ENCODE measurements at regions not wholly inside any gene's neighbourhood (a gene's known extent, or its start where the extent isn't known, plus 50 kb on each side); places are given as distances from the start of the nearest gene placed in this dataset.
"Not testable (repeated sequence)": the region's sequence is repeated elsewhere in the genome, so short reads cannot be mapped to it uniquely, and the experiment has no call there.

DNA sequence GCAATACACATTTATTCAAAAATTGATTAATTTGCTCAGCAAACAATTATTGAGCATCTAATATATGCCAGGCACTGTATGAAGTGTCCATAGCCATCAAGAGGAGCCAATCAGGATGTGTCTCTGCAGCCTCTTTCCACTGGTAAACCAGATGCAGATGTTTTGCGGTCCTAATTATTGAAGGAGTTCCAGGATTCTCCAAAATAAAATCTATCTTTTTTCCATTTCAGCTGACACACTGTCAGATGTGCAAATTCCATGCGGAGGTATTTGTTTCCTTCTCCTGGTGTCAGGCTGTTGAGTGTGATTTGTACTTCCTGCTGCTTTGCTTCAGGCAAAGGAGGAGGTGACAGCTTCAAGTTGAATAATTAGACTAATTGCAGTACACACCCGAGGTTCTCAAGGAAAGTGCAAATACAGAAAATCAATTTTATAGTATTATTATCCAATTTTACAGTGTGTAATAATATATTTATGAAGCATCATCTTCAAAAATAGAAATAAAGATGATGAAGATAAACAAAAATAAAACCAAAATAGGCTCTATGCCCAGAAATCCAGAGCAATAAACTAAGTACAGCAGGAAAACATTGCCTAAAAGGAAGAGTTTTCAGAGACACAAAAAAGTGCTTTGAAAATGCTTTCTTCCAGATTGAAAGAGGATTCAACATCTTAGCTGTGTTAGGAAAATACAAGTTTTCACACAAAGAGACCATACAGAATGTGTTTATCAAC lies 1352.9 kb upstream of the CHAC2 start:
- no peak for DNase-seq

DNA sequence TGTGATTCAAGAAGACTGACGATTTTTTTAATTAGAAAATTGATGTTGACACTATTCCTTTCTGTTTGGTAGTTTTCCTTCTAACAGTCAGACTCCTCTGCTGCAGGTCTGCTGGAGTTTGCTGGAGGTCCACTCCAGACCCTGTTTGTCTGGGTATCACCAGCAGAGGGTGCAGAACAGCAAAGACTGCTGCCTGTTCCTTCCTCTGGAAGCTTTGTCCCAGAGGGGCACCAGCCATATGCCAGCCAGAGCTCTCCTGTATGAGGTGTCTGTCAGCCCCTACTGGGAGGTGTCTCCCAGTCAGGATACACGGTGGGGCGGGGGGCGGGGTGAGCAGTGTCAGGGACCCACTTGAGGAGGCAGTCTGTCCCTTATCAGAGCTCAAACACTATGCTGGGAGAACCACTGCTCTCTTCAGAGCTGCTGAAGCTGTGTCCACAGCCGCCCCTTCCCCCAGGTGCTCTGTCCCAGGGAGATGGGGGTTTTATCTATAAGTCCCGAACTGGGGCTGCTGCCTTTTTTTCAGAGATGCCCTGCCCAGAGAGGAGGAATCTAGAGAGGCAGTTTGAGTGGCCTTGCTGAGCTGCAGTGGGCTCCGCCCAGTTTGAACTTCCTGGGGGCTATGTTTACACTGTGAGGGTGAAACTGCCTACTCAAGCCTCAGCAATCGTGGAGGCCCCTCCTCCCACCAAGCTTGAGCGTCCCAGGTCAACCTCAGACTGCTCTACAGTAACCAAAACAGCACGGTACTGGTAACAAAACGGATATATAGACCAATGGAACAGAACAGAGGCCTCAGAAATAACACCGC lies 1358.1 kb upstream of the CHAC2 start:
- not testable (repeated sequence) for DNase-seq

DNA sequence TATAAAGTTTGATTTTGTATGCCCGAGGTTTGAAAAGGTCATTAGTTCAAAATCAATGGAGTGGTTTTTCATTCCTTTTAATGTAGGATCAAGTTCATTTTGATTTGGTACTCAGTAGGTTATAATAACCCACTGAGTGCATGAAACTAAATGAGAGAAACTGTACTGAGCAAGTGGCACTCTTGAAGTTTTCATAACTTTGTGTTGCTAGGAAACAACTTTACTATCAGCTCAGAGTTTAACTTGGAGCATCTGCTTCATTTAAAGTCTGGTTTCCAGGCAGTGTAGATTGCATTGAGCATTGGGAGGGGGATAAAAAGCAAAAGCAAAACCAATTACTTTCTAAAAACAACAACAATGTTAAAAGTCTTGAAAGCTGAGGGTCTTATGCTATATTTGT lies 1361.6 kb upstream of the CHAC2 start:
- no peak for DNase-seq

DNA sequence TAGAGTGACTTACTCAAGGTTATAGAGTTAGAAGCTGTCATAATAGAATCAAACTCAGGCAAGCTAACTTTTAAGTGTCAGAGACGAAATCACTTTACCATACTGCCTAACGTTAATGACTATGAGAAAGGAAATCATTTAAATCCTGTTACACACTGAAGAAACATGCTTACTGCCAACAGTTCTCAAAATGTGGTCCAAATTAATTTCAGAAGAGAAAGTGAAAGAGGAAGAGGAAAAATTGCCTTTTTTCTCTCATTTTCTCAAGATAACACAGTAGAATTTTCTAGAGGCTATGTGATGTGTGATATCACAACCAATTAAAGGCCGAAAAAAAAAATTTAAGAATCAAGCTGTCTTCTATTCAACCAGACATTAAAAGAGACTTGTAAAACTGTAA lies 1362.7 kb upstream of the CHAC2 start:
- DNase-seq, result no peak

DNA sequence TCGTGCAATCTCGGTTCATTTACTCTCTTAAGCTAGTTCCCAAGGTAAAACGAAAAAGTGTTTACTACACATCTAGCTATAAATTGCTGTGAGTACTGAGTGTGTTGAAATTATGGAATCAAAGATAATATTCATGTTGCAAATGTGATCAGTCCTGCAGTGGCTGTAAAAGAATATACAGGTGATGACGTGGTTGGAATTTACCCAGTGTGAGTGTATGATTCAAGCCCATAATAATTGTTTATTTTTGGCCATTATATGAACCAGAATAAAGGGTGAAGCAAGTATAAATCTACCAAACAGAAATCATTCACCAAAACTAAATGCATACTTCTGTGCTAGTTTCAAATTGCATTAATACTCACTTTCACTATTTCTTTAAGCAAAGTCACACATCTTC lies 1363.6 kb upstream of the CHAC2 start:
- no peak for DNase-seq

DNA sequence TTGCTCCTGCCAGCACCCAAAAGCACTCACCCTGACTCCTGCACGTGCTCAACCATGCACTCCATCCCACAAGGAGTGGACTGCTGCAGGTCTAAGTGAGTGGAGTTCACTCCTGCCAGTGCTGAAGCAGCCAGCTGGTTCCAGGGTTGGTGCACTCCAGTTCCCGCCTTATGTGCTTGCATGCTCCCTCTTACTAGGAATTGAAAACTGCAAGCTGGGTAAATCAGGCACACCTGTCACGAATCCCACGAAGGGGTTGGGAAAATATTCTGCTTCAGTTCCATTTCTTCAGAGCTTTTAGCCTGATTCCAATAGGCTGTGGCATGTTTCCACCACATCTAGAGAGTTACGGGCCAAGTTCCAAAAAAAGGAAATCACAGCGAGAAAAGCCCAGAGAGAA lies 1365.5 kb upstream of the CHAC2 start:
- DNase-seq, result no peak

DNA sequence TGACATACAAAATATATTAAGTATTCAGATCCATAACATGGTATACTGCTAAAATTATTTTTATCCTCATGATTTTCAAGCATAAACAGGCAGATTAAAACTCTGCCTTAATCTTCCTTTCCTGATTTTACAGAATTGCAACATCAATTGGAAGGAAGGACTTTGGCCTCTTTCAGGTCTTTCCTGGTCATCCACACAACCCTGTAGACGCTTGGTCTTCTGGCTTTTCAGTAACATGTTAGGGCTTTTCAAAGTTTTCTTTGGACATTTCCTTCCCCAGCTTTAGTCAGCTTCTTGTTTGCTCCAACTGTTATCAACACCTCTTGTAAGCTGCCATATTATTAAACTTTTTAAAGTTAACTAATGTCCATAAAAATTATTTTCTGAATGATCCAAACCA lies 1364.9 kb upstream of the NRXN1 start:
- DNase-seq, result no peak

DNA sequence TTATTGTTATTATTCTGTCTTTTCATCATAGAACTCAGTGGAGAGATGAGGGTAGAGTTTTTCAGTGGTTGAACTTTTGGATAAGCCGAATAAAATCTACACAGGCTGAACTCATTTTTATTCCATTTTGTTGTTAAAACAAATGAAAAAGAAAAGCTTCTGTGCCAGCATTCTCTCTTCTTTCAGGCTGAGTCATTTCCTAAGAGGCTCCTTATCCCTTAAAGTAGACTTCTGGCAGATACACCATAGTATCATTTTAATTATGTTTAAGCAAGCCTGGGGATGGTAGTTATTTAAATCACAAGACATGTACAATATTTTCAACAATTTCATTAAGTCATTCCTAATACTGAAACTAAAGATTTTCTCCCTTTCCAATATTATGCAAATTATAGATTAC lies 1364.0 kb upstream of the NRXN1 start:
- no peak for DNase-seq

DNA sequence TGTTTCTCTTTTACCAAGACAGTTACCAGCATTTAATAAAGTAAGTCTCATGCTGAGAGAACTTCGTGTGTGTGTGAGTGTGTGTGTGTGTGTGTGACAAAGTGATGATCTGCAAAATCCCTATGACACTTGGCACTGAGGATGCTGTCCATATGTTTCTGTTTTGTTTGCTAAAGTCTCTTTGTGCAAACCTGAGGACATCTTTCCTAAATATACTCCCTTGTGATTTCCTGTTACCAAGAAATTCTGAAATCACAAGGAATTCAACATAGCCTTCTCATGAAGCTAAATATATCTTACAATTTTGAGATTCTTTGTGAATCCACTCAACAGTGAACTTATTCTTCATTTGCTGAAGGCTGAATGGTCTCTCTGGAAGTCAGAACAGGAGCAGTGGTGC lies 1359.7 kb upstream of the NRXN1 start:
- no peak for DNase-seq

DNA sequence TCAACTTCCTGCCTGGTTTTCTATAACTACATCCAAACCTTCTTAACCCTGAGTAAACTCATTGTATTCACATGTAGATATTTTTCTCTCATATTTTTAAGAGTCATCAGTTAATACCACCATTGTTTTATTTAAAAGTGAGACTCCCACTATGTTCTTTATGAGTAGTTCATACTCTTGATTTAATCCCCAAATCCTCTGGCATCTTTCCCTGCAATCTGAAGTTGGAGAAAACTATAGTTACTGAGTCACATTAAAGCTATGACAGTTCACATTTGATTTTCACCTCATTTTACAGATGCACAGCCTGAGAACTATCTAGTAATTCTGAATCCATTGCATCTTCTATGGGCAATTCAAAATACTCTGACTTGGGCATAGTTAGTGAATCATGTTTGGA lies 1358.7 kb upstream of the NRXN1 start:
- no peak for DNase-seq

DNA sequence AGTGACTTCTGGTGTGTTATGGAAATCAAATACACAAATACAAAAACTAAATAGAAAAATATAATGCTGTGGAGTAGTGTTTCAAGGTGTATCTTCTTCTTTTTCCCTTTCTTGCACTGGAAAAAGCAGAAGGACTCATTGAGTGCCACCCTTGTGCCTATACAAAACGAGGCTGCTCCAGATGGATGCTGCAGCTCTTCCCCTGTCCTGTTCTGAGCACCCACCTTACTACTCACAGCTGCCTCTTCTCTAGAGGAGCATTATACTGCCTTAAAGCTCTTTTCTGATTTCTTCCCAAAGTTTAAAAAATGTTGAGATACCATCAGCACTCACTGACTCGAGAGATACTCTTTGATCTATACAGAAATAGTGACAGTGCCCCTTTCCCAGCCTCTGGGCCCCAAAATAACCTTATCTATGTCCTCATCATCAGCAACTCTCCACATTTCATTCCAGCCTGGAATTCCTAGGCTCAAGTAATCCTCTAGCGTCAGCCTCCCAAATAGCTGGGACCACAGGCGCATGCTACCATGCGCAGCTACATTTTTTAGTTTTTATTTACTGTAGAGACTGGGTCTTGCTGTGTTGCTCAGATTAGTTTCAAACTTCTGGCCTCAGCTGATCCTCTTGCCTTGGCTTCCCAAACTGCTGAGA lies 1356.1 kb upstream of the NRXN1 start:
- no peak for DNase-seq

DNA sequence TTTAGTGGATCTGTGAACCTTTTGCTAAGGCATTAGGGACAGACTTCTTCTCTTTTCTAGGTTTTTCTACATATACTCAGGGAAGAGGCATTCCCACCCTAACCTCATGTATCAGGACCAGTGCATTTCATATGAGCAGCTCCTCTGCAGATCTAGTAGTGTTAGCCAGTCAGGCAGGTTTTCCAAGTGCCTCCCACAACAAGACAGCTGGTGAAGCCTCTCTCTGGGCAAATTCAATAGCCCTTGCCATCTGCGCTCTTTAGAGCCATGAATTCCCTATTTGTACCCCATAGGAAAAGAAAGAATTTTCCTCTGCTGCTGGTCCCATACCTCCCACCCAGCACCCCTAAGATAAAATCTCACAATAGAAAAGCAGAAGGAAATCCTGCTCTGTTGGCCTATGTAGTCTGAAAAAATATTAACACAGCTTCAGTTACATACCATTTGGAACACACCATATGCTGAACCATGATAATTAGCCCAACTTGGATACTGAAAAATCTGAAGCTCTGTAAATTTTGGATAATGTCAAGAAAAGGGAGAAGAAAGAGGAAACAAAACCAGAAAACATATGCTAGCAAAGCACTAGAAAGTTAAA lies 1354.6 kb upstream of the NRXN1 start:
- no peak for DNase-seq

DNA sequence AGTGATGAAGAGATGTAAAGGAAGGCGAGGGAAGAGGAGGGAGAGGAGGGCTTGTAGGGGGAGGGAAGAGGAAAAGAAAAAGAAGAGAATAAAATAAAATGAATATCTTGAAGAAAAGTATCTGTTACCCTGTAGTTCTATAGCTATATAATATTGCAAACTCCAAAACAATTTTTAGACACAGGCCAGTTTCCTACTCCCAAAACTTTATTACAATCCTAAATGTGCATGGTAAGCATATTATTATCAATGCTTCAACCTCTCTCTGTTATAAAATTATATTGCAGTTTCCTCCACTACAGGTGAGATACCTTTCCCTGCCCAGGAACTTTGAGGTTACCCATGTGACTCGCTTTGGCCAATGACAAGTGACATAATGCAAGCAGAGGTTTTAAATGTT lies 1351.6 kb upstream of the NRXN1 start:
- DNase-seq, result no peak

DNA sequence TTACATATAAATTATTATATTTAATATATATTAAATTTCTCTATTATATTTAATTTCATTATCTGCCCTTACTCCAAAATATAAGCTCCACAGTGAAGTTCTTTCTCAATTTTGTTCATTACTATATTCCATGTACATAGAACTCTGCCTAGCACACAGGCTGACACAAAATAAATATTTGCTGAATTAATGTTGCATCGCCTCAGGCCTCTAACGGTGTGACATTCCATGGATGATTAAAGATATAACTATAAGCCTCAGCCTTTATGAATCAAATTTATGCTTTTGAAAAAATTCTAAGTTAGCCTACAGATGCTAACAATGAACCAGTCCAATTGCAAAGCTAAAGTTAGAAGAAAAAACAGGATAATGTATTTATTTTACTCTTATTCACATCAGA lies 1337.2 kb upstream of the NRXN1 start:
- no peak for DNase-seq

DNA sequence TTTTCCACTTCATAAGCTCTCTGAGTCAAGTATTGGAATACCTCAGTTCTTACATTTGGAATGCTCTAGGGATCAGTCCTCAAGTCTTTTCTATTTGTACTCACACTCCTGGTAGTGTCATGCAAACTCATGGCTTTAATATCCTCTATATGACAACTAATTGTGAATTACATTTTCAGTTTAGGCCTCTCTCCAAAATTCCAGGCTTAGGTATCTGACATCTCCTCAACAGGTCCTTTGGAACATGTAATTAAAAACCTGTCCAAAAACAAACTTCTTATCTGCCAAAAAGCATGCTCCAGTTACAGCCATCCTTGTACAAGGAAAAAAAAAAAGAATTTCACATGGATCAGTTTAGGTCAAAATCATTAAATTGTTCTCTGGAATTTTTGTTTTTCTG lies 1336.2 kb upstream of the NRXN1 start:
- no peak for DNase-seq

DNA sequence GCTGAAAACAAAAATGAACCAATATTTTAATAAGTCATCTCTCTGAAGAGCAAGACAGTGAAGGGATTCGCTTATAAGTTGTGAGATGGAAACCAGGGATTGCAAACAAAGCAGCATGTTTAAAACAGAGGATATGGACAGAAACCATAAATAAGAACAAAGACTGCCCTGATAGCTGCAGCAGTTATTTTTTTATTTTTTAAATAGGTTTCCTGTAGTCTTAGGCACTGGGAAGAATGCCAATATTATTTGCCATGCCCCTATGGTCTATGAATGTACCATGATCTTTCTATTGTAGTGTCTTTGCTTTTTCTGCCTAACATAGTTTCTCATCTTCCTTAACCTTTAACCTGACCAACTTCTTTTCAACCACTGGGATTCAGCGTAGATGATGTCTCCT lies 1334.0 kb upstream of the NRXN1 start:
- no peak for DNase-seq

DNA sequence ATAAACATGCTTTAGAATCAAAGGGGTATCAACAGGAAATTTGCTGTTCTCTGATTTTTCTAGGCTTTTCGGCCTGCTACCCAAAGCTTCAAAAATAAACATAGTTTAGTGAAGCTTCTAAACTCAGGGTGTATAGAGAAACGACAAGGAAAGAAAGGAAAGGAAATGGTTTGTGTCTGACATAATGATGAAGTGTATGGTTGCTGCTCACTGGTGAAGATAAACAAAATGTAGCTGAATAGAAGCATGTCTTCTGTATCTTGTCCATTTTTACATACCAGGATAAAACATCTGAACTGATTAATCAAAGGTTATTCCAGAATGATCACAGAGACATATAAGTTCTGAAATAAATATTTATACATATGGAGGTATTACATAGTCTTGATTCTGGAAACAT lies 1324.6 kb upstream of the NRXN1 start:
- no peak for DNase-seq

DNA sequence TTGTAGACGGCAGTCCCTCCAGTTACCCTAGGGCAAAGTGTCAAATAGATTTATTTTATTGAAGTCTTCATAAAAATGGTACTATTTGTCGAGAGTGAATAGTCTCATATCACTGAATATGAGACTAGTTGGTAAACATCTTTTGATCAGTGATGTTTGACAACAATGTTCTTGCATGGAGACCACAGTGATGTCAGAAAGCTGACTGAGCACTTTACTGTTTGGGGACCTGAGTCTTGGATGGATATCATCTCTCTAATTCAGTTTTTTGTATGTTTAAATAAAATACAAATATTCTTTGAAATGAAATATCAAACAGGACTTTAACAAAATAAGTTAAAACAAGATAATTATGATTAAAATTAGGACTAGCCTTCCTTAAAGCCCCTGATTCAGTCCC lies 1315.4 kb upstream of the NRXN1 start:
- no peak for DNase-seq

DNA sequence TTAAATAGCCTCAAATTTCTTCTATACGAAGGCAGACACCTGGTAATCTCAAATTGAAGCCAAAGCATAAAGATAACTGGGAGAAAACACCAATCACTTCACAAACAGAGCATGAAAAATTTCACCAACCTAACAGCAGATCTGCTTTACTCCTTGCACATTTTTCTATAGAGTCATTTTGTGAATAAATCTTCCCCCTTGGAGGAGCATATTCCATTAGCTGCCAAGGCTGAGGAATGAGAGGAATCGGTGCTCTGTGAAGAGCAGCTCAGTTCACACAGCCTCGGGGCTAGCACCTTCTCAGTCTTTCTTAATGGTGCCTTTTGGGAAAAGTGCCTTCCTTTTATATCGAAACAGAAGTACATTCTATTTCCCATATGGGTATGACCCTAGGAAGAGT lies 1313.7 kb upstream of the NRXN1 start:
- no peak for DNase-seq

DNA sequence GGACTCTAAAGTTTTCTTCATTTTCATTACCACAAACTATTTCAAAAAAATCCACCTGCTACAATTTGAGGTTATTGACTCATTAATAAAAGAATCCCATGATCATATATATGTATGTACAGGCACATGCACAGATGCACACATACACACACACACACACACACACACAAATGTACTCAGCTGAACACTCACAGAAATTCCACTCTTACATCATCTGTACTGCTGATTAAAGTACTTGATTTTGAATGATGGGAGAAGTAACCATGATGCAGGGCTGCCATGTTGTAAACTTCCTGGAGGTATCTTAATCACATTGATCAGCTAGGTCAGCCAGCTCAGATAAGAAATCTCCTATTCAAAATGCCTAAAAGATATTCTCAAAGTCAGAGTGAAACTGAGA lies 1313.2 kb upstream of the NRXN1 start:
- no peak for DNase-seq

DNA sequence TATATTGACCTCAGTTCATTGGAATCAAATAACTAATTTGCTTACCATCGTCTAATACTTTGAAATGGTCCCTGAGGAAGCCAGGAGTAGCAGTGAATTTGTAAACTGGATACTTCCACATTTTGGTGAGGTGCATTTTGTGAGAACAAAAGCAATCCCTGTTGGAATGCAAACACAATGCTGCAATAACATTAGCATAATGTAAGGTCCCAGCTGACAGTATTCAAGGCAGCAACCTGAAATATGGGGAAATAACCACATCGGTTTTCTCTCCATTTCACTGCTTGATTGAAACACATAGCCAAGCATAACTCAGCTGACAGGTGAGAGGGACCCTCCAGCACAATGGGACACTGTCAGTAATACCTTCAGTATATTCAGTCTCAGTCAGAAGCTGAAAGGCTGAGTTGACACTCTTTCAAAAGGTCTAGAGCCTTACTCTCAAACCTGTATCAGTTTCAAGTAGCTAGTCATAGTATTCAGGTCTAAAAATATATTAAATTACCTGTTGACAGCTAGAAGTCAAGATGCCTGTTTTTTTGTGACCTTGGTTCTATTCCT lies 1311.9 kb upstream of the NRXN1 start:
- no peak for DNase-seq

DNA sequence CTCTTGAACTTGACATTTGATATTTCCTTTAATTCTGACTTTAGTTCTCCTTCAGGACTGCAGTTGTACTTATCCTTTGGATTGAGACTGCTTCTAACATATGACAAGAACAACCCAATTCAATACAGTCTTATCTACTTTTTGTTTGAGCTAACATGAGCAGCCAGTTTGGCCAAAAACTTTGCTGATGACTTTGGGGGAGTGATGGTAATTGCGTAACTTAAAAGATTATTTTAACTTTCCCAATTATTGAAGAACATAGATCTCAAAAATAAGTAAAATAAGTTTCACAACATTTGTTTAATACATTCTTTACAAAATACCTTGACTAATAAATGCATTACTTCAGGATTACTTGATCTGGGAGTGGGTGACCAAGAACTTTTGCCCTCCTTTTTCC lies 1311.1 kb upstream of the NRXN1 start:
- DNase-seq, result no peak

DNA sequence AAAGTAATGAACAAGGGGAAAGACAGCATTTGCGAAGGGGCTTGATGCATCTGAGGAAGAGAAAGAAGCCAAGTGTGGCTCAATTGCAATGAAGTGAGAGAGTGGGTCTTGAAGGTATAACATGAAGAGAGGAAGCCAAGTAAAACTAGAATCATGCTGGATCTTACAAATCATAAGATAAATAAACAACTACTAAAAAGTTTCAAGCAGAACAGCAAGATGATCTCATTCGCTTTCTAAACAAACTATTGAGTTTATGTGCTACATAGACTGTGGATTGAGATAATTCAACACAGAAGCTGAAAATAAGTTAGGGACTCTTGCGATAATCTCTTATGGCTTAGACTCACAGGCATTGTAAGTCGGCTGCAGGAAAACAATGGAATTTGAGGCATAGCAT lies 1310.5 kb upstream of the NRXN1 start:
- DNase-seq, result no peak

DNA sequence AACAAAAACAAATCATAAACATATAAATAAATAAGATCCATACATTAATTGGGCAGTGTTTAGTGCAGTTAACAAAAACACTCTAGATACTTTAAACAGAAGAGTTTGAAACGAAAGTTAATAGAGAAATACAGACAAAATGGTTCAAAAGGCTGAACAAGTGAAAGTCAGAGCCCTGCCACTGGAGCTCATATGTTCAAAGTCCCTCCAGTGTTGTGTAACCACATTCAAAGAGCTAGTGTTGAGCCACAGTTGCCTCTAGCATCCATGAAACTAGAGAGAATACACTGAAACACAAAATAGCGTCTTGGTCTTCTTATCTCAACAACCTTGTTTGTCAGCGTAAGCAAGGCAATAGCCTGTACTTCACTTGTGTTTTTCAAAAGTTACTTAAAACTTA lies 1309.8 kb upstream of the NRXN1 start:
- DNase-seq, result no peak

All from NCI-H774 (cell line).